Keratinocyte (primary cell): ENCODE measurements at regions not wholly inside any gene's neighbourhood (a gene's known extent, or its start where the extent isn't known, plus 50 kb on each side); places are given as distances from the start of the nearest gene placed in this dataset.

ENCODE experiments used
- CTCF ChIP-seq, 3 experiments: IDR thresholded peaks in 1 of 3; conservative IDR thresholded peaks in 1 of 3; optimal IDR thresholded peaks in 1 of 3; 2 replicates in 2 of 3; 3 replicates in 1 of 3; pipeline versions ENCODE3 to v1.5.1; 2011; ENCODE audit warnings: low read length in 3 of 3, mild to moderate bottlenecking in 3 of 3, moderate library complexity in 2 of 3, control low read depth in 1 of 3, inconsistent platforms in 1 of 3; ENCODE audit not compliant: insufficient read depth in 2 of 3; ENCODE audit errors: extremely low read depth in 1 of 3
- EZH2 ChIP-seq: IDR thresholded peaks from one replicate; pipeline ENCODE4 v1.6.1; 2012; ENCODE audit warnings: inconsistent platforms, mild to moderate bottlenecking, low read length, moderate library complexity

- TF ChIP-seq CTCF (optimal IDR thresholded peaks at IDR 0.05 in 1 of 3, IDR thresholded peaks at IDR 0.05 in 1 of 3, conservative IDR thresholded peaks at IDR 0.05 in 1 of 3; ENCODE audit: extremely low read depth in 1 of 3, insufficient read depth in 2 of 3, low read length in 3 of 3) (no peak), EZH2 (no peak)
These were observed 1084.6 kb upstream of the ARRDC3 start for GRCh38 chr5:92467695-92468094.
